GM23338 (cell line): ENCODE measurements at regions not wholly inside any gene's neighbourhood (a gene's known extent, or its start where the extent isn't known, plus 50 kb on each side); places are given as distances from the start of the nearest gene placed in this dataset.

Experiments
- ATAC-seq: fragments of 200-7000 bp; cut with Tn5 transposase; 3 replicates; pipeline ENCODE4 v1.9.1; 2020
- DNase-seq: peaks from one replicate; pipeline ENCODE4 v3.0.0-alpha.2; 2015; ENCODE audit warnings: low spot score
- H2AFZ ChIP-seq: fragments of 200-600 bp; sonication (generic); 2 replicates; pipeline ENCODE4 v1.8.0; 2016; ENCODE audit warnings: antibody characterized with exemption, mild to moderate bottlenecking, moderate library complexity
- H3F3A ChIP-seq: fragments of 200-600 bp; sonication (generic); replicated peaks from 2 replicates; pipeline ENCODE4 v1.8.0; 2017; ENCODE audit warnings: antibody characterized with exemption, mixed run types, low read depth
- H3K27ac ChIP-seq: fragments of 200-600 bp; sonication (generic); 2 replicates; pipeline ENCODE4 v1.6.1; 2016; ENCODE audit warnings: low read depth
- H3K27me3 ChIP-seq: fragments of 200-600 bp; sonication (generic); 2 replicates; pipeline ENCODE4 v1.8.0; 2016; ENCODE audit warnings: mild to moderate bottlenecking, mixed run types, moderate library complexity; ENCODE audit not compliant: insufficient read depth
- H3K36me3 ChIP-seq: fragments of 200-600 bp; sonication (generic); 2 replicates; pipeline ENCODE4 v1.8.0; 2016; ENCODE audit warnings: mild to moderate bottlenecking; ENCODE audit not compliant: insufficient read depth
- H3K4me1 ChIP-seq: fragments of 200-600 bp; sonication (generic); 2 replicates; pipeline ENCODE4 v1.8.0; 2016; ENCODE audit warnings: mild to moderate bottlenecking, moderate library complexity; ENCODE audit not compliant: insufficient read depth
- H3K4me2 ChIP-seq: fragments of 200-600 bp; sonication (generic); 2 replicates; pipeline ENCODE4 v1.7.1; 2017; ENCODE audit warnings: mixed run types
- H3K4me3 ChIP-seq: fragments of 200-600 bp; sonication (generic); 2 replicates; pipeline ENCODE4 v1.6.1; 2016; ENCODE audit warnings: mixed run types
- H3K79me2 ChIP-seq: fragments of 200-600 bp; sonication (generic); replicated peaks from 2 replicates; pipeline ENCODE4 v1.8.0; 2017; ENCODE audit warnings: mild to moderate bottlenecking; ENCODE audit not compliant: insufficient read depth
- H3K9me2 ChIP-seq: fragments of 200-600 bp; sonication (generic); 2 replicates; pipeline ENCODE4 v1.8.0; 2017; ENCODE audit not compliant: insufficient read depth
- H4K20me1 ChIP-seq: fragments of 200-600 bp; sonication (generic); replicated peaks from 2 replicates; pipeline ENCODE4 v1.8.0; 2017; ENCODE audit warnings: mild to moderate bottlenecking; ENCODE audit not compliant: insufficient read depth
- H3K27ac Mint-ChIP-seq: 2 replicates; pipeline ENCODE4 v1.8.0; 2020; ENCODE audit warnings: inconsistent platforms, mild to moderate bottlenecking, moderate library complexity, mixed read lengths
- H3K27me3 Mint-ChIP-seq: 3 replicates; pipeline ENCODE4 v1.8.0; 2022; ENCODE audit warnings: low read depth, mild to moderate bottlenecking, moderate library complexity, mixed read lengths, inconsistent platforms; ENCODE audit not compliant: insufficient read depth, poor library complexity
- H3K36me3 Mint-ChIP-seq: 3 replicates; pipeline ENCODE4 v1.8.0; 2021; ENCODE audit warnings: low read depth, mild to moderate bottlenecking, inconsistent platforms, moderate library complexity, mixed read lengths
- H3K4me1 Mint-ChIP-seq: 3 replicates; pipeline ENCODE4 v1.8.0; 2020; ENCODE audit warnings: mild to moderate bottlenecking, inconsistent platforms, mixed read lengths
- H3K4me3 Mint-ChIP-seq: 3 replicates; pipeline ENCODE4 v1.8.0; 2021; ENCODE audit warnings: moderate library complexity, mild to moderate bottlenecking, inconsistent platforms, mixed read lengths
- H3K9me3 Mint-ChIP-seq: 3 replicates; pipeline ENCODE4 v1.8.0; 2020; ENCODE audit warnings: moderate library complexity, mild to moderate bottlenecking, inconsistent platforms, mixed read lengths
- CREB1 ChIP-seq: fragments of 250-450 bp; sonication (Bioruptor Pico); IDR thresholded peaks from 2 replicates; pipeline ENCODE4 v1.5.0; 2020; ENCODE audit warnings: low read depth, mild to moderate bottlenecking, moderate library complexity
- EZH2 ChIP-seq: fragments of 200-600 bp; sonication (generic); IDR thresholded peaks from one replicate; pipeline ENCODE4 v1.8.0; 2017; ENCODE audit warnings: antibody characterized with exemption, mild to moderate bottlenecking, low read depth; ENCODE audit not compliant: unreplicated experiment
- EZH2phosphoT487 ChIP-seq: fragments of 200-600 bp; sonication (generic); IDR thresholded peaks from one replicate; pipeline ENCODE4 v1.8.1; 2018; ENCODE audit warnings: antibody characterized with exemption; ENCODE audit not compliant: unreplicated experiment
- JUNB ChIP-seq: IDR thresholded peaks from one replicate; pipeline ENCODE4 v1.6.1; 2016; ENCODE audit warnings: antibody characterized with exemption; ENCODE audit not compliant: unreplicated experiment
- NANOG ChIP-seq: IDR thresholded peaks from 2 replicates; pipeline ENCODE4 v1.6.1; 2016; ENCODE audit warnings: antibody characterized with exemption, borderline replicate concordance
- POLR2AphosphoS5 ChIP-seq: IDR thresholded peaks from 2 replicates; pipeline ENCODE4 v1.6.1; 2016; ENCODE audit warnings: antibody characterized with exemption, low read depth
- ZNF114 ChIP-seq: fragments of 250-450 bp; sonication (Bioruptor Pico); IDR thresholded peaks from 2 replicates; pipeline ENCODE4 v1.5.0; 2020; ENCODE audit warnings: mild to moderate bottlenecking, moderate library complexity
- ZNF331 ChIP-seq: fragments of 250-450 bp; sonication (Bioruptor Pico); IDR thresholded peaks from 2 replicates; pipeline ENCODE4 v1.5.0; 2020; ENCODE audit warnings: low read depth, mild to moderate bottlenecking, moderate library complexity
- TF ChIP-seq, protein P1 (sequence below): fragments of 250-450 bp; sonication (Bioruptor Pico); IDR thresholded peaks from 2 replicates; pipeline ENCODE4 v1.5.0; 2020; ENCODE audit warnings: mild to moderate bottlenecking, moderate library complexity

DNA sequence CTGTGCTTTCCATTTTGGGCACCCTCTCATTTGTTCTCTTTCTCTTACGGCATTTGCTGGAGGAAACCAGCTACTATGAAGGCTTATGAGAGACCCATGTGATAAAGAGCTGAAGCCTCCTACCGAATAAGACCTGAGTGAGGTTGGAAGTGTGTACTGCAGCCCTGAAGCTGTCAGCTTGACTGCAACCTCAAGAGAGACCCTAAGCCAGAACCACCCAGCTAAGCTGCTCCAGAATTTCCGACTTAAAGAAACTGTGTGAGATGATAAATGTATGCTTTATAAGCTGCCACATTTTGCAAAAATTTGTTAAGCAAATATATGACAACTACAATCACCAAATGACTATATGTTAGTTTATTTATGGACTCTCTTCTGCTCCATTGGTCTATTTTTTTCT lies 151.7 kb upstream of the PTPRD start:
- Histone ChIP-seq H3K27ac (no peak overlapping the region), H3K79me2 (no peaks in the 10 kb centered on the region), H3K36me3 (no peaks in the 10 kb centered on the region), H3K4me3 (no peak overlapping the region), H3F3A (no peaks in the 10 kb centered on the region), H3K27me3 (no peaks in the 10 kb centered on the region), H3K9me2 (no peaks in the 10 kb centered on the region), H3K4me1 (no peaks in the 10 kb centered on the region), H2AFZ (0 out of 2 replicates have a peak overlapping the region, but pooled peaks have one; percentile 53), H4K20me1 (no peaks in the 10 kb centered on the region), H3K4me2 (no peak overlapping the region)
- TF ChIP-seq CREB1 (CRISPR knock-in tag) (no peak), NANOG (no peak), EZH2phosphoT487 (no peak), ZNF331 (CRISPR knock-in tag) (no peak), EZH2 (no peak), ZNF114 (no peak), JUNB (no peak), POLR2AphosphoS5 (no peak)
- TF ChIP-seq, protein P1, sequence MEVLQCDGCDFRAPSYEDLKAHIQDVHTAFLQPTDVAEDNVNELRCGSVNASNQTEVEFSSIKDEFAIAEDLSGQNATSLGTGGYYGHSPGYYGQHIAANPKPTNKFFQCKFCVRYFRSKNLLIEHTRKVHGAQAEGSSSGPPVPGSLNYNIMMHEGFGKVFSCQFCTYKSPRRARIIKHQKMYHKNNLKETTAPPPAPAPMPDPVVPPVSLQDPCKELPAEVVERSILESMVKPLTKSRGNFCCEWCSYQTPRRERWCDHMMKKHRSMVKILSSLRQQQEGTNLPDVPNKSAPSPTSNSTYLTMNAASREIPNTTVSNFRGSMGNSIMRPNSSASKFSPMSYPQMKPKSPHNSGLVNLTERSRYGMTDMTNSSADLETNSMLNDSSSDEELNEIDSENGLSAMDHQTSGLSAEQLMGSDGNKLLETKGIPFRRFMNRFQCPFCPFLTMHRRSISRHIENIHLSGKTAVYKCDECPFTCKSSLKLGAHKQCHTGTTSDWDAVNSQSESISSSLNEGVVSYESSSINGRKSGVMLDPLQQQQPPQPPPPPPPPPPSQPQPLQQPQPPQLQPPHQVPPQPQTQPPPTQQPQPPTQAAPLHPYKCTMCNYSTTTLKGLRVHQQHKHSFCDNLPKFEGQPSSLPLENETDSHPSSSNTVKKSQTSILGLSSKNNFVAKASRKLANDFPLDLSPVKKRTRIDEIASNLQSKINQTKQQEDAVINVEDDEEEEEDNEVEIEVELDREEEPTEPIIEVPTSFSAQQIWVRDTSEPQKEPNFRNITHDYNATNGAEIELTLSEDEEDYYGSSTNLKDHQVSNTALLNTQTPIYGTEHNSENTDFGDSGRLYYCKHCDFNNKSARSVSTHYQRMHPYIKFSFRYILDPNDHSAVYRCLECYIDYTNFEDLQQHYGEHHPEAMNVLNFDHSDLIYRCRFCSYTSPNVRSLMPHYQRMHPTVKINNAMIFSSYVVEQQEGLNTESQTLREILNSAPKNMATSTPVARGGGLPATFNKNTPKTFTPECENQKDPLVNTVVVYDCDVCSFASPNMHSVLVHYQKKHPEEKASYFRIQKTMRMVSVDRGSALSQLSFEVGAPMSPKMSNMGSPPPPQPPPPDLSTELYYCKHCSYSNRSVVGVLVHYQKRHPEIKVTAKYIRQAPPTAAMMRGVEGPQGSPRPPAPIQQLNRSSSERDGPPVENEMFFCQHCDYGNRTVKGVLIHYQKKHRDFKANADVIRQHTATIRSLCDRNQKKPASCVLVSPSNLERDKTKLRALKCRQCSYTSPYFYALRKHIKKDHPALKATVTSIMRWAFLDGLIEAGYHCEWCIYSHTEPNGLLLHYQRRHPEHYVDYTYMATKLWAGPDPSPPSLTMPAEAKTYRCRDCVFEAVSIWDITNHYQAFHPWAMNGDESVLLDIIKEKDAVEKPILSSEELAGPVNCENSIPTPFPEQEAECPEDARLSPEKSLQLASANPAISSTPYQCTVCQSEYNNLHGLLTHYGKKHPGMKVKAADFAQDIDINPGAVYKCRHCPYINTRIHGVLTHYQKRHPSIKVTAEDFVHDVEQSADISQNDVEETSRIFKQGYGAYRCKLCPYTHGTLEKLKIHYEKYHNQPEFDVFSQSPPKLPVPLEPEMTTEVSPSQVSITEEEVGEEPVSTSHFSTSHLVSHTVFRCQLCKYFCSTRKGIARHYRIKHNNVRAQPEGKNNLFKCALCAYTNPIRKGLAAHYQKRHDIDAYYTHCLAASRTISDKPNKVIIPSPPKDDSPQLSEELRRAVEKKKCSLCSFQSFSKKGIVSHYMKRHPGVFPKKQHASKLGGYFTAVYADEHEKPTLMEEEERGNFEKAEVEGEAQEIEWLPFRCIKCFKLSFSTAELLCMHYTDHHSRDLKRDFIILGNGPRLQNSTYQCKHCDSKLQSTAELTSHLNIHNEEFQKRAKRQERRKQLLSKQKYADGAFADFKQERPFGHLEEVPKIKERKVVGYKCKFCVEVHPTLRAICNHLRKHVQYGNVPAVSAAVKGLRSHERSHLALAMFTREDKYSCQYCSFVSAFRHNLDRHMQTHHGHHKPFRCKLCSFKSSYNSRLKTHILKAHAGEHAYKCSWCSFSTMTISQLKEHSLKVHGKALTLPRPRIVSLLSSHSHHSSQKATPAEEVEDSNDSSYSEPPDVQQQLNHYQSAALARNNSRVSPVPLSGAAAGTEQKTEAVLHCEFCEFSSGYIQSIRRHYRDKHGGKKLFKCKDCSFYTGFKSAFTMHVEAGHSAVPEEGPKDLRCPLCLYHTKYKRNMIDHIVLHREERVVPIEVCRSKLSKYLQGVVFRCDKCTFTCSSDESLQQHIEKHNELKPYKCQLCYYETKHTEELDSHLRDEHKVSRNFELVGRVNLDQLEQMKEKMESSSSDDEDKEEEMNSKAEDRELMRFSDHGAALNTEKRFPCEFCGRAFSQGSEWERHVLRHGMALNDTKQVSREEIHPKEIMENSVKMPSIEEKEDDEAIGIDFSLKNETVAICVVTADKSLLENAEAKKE (CRISPR knock-in tag), result no peak
- Mint-ChIP-seq H3K4me3 (no peak overlapping the region), H3K4me1 (peaks cover 4% of the 10 kb centered on the region; the same call in 1 of the 3 replicates), H3K27ac (no peak overlapping the region), H3K9me3 (no peaks in the 10 kb centered on the region), H3K36me3 (no peaks in the 10 kb centered on the region; the same call in 2 of the 3 replicates), H3K27me3 (no peaks in the 10 kb centered on the region)
- no peak for ATAC-seq
- no peak for DNase-seq
